ENCODE measurements at regions not wholly inside any gene's neighbourhood (a gene's known extent, or its start where the extent isn't known, plus 50 kb on each side); places are given as distances from the start of the nearest gene placed in this dataset.
"Not testable (repeated sequence)": the region's sequence is repeated elsewhere in the genome, so short reads cannot be mapped to it uniquely, and the experiment has no call there.

GRCh38 chr20:4455301-4455701, 206.2 kb upstream of the ADRA1D start:
- ATAC-seq (ENCODE audit: poor library complexity) (no peak), DNase-seq (no peak)
- intact Hi-C loops (cut with DNase I): no loop called here

DNA sequence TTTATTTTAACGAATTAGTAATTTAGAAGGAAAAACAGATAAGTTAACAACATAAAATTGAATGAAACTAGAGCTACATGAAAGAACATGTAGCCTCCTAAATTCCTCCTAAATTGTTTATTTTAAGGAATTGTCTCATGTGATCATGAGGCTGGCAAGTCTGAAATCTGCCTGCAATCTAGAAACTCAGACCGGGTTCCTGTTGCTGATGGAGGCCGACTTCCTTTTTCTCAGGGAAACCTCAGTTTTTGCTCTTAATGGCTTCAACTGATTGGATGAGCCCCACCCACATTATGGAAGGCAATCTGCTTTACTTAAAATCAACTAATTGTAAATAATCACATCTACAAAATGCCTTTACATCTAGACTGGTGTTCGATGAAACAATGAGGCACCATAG, 205.0 kb upstream of the ADRA1D start:
- no peak for ATAC-seq (ENCODE audit: poor library complexity)
- DNase-seq: no peak
- intact Hi-C loops (cut with DNase I): no loop called here

DNA sequence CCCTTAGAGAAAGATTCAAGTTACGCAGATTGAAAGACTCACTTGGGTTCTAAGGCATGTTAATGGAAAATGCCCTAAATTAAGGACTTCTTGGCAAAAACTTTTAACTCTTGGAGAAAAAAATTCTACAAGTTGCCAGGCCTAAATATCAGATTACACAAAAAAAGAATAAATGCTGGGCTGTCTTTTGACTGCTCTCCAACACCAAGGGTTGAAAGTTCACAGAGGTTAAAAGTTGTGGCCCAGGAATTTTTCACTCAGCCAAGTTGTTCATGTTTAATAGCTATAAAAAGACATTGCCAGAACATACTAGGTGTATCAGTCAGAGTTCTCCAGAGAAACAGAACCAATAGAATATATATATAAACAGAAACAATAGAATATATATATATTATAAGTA, 204.3 kb upstream of the ADRA1D start:
- intact Hi-C loops (cut with DNase I): no loop called here
- no peak for DNase-seq
- ATAC-seq (ENCODE audit: poor library complexity): no peak

DNA sequence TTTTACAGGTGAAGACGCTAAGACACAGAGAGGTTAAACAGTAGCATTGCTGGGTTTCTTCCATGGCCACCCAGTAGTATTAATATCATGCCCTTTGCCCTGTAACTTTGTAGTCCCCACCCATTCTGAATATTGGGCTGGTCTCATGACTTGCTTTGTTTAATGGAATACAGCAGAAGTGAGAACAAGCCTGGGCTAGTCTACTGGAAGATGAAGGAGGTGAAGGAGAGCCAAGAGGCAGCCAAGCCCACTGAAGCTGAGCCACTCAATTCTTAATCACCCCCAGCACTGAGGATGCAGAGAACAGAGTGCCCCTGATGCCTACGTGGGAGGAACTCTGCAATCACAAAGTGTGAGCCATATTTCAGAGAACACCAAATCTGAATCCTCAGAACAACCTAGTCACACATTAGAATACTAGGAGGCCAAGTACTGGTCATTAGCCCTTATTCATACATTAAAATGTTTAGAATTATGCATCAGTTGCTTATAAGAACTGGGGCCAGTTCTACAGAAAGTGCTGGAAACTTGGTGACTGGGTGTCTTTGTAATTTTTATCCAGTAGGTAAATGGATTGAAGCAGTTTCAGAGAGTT, 202.5 kb upstream of the ADRA1D start:
- no peak for ATAC-seq (ENCODE audit: poor library complexity)

DNA sequence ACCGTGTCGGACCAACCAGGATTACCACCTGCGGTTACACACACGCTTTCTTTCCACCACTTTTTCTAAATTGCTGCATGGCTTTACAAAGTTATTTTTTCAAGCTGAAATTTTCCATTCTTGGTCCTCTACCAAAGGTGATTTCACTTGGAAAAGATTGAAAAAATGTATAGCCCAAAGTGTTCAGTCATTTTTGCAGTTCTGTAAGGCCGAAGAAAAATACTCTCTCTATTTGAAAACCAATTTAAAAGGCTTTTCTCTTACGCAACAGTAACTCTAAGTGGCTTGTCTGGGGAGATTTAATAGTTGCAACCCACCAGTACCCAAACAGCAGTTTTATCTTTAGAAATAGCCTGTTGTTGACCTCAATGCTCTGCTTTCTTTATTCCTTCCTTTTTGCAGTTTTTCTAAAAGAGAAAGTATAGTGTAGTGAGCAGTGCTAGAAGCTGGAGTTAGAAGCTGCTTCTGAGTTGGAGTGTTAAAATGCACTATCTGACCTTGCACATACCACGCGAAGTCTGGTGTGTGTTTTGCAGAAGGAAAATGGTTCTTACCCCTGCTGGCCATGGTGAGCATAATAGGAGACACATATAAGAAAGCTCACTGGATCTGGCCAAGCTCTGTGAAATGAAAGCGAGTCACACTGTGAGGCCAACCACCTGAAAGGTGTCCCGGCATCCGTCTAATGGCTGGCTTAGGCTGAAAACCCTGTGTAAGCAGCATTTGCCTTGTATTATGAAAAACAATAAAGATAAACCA, 201.0 kb upstream of the ADRA1D start:
- intact Hi-C loops (cut with DNase I): no loop called here
- ATAC-seq (ENCODE audit: poor library complexity) (peak; percentile 86), DNase-seq (no peak)

More for the DNA sequence above, 202.5 kb upstream of the ADRA1D start:
- no peak for DNase-seq
- intact Hi-C loops (cut with DNase I): no loop called here

DNA sequence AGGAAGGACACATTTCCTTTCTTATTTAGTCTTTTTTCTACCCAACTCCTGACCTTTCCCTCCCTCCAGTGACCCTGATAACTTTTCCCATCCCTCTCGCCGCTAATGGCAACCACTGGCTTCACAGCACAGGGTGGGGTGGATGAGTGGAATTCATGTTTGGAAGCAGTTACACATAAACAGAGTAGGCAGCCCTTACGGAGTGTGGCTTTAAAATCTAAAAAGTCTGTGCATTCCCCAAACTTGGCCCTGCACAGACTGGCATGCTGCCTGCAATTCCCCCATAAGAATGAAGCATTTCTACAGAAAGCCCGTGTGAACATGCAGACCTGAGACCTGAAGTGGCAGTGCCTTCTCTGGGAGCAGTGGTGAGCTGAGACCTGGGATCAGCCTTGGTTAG, 196.7 kb upstream of the ADRA1D start:
- DNase-seq: no peak
- intact Hi-C loops (cut with DNase I): no loop called here
- no peak for ATAC-seq (ENCODE audit: poor library complexity)

- DNase-seq: no peak
- no peak for ATAC-seq (ENCODE audit: poor library complexity)
- intact Hi-C loops (cut with DNase I): no loop called here
Observed at GRCh38 chr20:4445331-4445730, 196.2 kb upstream of the ADRA1D start.

DNA sequence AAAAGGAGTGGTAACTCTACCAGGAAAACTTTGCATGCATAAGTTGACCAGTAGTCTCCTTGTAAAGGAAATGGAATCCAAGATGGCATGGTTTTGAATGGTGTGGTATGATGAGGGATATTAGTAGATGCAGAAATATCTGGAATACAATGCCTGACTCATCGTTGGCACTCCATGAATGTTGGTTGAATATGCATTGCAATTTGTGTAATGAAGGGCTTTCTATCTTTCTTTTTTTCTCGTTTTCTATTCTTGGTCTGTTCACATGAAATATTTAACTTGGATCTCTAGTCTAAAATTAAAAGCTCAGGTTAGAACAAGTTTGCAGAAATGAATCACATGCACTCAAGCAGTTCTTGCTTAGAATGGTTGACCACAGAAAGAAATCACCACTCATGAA, 195.3 kb upstream of the ADRA1D start:
- intact Hi-C loops (cut with DNase I): no loop called here
- DNase-seq (no peak), ATAC-seq (ENCODE audit: poor library complexity) (no peak)

GRCh38 chr20:4443016-4443415, 193.9 kb upstream of the ADRA1D start:
- no peak for ATAC-seq (ENCODE audit: poor library complexity)
- intact Hi-C loops (cut with DNase I): no loop called here

GRCh38 chr20:4441871-4442270, 192.8 kb upstream of the ADRA1D start:
- no peak for DNase-seq
- intact Hi-C loops (cut with DNase I): no loop called here
- no peak for ATAC-seq (ENCODE audit: poor library complexity)

More at GRCh38 chr20:4443016-4443415, 193.9 kb upstream of the ADRA1D start:
- no peak for DNase-seq

DNA sequence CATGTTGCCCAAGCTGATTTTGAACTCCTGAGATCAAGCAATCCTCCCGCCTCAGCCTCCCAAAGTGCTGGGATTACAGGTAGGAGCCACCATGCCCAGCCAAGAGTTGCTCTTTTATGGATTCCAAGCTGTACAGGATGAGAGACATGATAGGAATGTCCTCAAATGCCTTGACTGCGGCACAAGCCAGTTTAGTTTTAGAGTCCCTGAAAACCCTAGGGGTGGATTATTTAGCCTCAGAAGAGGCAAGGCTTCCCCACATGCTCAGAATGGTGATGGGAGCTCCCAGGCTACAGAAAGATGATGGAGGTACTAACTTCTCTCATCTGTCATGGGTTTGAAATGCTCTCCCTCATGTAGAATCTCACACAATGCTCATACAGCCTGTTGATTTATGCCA, 192.1 kb upstream of the ADRA1D start:
- DNase-seq: no peak
- ATAC-seq (ENCODE audit: poor library complexity): no peak
- intact Hi-C loops (cut with DNase I): no loop called here

DNA sequence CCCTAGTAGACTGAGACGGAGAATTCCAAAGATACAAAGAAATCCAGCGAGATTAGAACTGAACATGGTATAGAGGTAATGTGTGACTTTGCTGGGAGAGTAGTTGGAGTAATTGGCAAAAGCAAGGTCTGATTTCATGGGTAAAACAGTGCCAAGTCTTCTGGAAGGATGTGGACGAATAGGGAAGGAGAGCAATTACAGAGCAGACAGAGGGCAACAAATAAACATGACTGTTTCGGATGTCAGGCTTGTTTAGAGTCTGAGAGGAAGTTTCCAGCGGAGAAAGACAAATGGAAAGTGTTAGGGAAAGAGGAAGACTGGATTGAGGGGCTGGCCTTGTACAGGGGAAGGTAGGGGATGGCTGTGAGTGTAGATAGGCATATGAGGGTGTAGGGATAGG, 190.4 kb upstream of the ADRA1D start:
- no peak for ATAC-seq (ENCODE audit: poor library complexity)

GRCh38 chr20:4437131-4437530, 188.0 kb upstream of the ADRA1D start:
- DNase-seq: no peak
- intact Hi-C loops (cut with DNase I): no loop called here
- no peak for ATAC-seq (ENCODE audit: poor library complexity)

More for the DNA sequence above, 190.4 kb upstream of the ADRA1D start:
- intact Hi-C loops (cut with DNase I): no loop called here
- DNase-seq: no peak

GRCh38 chr20:4435671-4436455, 186.8 kb upstream of the ADRA1D start:
- DNase-seq: no peak
- intact Hi-C loops (cut with DNase I): no loop called here

DNA sequence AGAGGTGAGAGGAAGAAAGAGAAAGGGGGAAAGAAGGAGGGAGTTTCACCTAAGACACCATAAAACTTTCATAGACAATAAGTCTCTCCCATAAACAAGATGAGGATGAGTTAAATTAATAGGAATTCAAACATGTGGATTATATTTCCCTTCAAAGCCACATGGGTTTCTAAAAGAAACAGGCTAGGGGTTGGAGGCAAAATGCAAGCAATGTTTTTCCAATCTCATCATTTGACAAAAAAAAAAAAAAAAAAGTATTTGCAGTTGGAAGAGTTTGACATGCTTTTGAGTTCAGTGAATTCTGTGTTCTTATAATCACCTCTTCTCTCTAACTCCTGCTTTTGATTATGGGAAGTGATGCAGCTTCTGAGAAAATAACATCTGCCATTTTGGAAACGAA, 186.1 kb upstream of the ADRA1D start:
- intact Hi-C loops (cut with DNase I): no loop called here
- ATAC-seq (ENCODE audit: poor library complexity) (no peak), DNase-seq (no peak)

More at GRCh38 chr20:4435671-4436455, 186.8 kb upstream of the ADRA1D start:
- ATAC-seq (ENCODE audit: poor library complexity): peak; percentile 36

- intact Hi-C loops (cut with DNase I): no loop called here
Observed at GRCh38 chr20:4434681-4435080, 185.6 kb upstream of the ADRA1D start.

GRCh38 chr20:4431446-4431845, 182.4 kb upstream of the ADRA1D start:
- DNase-seq (no peak), ATAC-seq (ENCODE audit: poor library complexity) (no peak)
- intact Hi-C loops (cut with DNase I): no loop called here

More at GRCh38 chr20:4434681-4435080, 185.6 kb upstream of the ADRA1D start:
- ATAC-seq (ENCODE audit: poor library complexity) (no peak), DNase-seq (no peak)

DNA sequence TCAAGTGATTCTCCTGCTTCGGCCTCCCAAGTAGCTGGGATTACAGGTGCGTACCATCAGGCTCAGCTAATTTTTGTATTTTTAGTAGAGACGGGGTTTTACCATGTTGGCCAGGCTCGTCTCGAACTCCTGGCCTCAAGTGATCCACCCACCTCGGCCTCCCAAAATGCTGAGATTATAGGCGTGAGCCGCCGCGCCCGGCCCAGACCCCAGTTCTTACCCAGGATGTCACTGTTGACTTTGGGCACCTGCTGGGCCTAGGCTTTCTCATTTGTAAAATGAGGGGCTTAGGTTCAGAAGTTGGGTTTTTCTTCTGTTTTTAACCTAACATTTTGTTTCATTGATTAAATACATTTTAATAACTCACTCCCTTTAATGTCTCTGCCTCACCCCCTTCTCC, 181.7 kb upstream of the ADRA1D start:
- DNase-seq; ATAC-seq (ENCODE audit: poor library complexity); intact Hi-C loops (cut with DNase I): not testable (repeated sequence)

- intact Hi-C loops (cut with DNase I): no loop called here
- no peak for ATAC-seq (ENCODE audit: poor library complexity)
- no peak for DNase-seq
Observed at GRCh38 chr20:4427940-4428586, 179.0 kb upstream of the ADRA1D start.
